CD4-positive, alpha-beta T cell treated with Interleukin-6 at 100 ng/mL for 8 hours (primary cell): ENCODE measurements at regions not wholly inside any gene's neighbourhood (a gene's known extent, or its start where the extent isn't known, plus 50 kb on each side); places are given as distances from the start of the nearest gene placed in this dataset.
"Not testable (repeated sequence)": the region's sequence is repeated elsewhere in the genome, so short reads cannot be mapped to it uniquely, and the experiment has no call there.

Source experiments
- DNase-seq: peaks from one replicate; pipeline ENCODE4 v3.0.0-alpha.2; 2020; ENCODE audit warnings: mixed read lengths, low spot score

DNA sequence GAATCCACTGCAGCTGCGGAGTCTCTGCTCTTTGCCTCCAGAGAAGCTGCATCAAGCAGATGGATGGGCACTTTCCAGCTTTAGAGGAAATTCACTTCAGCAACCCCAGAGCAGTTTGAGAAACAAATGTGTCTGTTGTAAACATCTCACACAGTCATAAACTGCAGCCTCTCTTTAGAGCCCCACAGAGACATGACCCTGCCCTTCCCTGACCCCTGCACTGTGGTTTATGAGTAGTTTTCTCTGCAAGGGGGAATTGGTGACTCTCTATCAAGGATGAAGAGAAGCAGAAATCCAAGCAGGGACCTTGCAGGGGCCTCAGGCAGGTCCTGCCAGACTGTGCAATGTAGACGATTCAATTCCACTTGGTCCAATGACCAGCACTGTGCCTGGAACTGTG lies 160.2 kb downstream of the SH2D4B start:
- DNase-seq = no peak

GRCh38 chr10:80699602-80700039 lies 161.9 kb downstream of the SH2D4B start:
- DNase-seq = peak; percentile 50

DNA sequence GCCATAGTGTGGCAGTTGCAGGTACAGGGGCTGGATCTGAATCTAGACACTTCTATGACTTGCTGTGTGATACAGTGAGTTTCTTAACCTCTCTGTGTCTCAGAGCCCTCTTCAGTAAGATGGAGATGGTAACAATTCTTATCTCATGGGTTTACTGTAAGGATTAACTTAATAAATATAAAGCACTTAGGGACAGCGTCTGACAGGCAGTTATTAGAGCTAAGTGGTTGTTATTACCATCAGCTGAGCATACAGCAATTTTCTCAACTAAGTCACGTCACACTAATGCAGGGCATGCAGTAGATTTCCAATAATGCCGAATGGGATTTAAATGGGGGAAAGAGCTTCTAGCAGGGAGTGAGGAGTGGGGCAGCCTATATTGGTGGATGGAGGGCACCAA lies 162.6 kb downstream of the SH2D4B start:
- no peak for DNase-seq

GRCh38 chr10:80700760-80701444 lies 163.2 kb downstream of the SH2D4B start:
- DNase-seq = no peak

DNA sequence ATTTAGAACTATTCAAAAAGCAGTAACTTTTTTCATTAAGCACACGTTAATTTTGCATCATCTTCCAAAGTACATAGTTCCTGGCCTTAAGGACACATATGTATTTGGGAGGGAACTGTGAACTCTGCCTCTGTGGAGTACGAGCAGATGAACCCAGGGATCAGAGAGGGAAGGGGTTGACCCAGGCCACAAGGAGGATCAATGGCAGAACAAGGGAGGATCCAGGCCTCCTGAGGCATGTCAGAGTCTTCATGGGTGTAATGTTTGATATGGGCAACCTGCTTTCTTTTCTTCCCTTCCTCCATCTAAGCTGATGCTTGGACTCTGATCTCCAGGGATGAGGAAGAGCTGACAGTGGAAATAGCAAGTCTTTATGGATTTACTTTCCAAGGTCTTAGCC lies 164.0 kb downstream of the SH2D4B start:
- DNase-seq = no peak

GRCh38 chr10:80702143-80702542 lies 164.4 kb downstream of the SH2D4B start:
- no peak for DNase-seq

- DNase-seq = no peak
Measured at GRCh38 chr10:80705899-80706298, 168.2 kb downstream of the SH2D4B start.

DNA sequence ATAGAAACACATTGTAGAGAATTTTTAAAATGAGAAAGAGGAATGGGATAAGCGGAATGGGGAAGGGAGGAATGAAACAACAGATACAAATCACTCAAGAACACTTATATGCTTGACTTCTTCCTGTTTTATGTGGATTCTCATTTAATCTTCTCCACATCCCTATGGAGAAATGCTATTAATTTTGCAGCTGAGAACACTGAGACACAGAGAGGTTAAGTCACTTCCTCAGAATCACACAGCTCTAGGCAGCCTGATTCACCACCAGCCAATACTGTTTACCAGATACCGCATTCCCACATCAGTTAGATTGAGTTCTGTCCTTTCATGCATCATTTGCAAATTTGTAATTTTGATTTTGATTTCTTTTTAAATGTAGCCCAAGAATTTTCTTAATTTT lies 170.5 kb downstream of the SH2D4B start:
- no peak for DNase-seq

DNA sequence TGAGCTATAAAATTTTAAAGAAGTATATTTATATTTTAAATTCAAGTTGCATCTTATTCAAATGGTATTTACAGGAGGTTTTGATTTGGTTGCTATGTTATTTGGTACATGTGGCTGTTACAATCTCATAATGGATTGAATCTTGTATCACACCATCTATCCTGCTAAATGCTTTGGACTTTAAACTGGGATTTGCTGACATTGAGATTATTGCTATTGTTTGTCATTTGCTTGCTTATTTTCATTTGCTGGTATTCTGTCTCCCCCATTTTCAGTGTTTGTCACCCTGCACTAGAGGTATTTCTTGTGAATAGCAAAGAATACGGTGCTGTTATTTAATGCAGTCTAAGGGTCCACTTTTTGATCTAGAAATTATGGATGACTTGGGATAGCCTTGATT lies 171.1 kb downstream of the SH2D4B start:
- no peak for DNase-seq

DNA sequence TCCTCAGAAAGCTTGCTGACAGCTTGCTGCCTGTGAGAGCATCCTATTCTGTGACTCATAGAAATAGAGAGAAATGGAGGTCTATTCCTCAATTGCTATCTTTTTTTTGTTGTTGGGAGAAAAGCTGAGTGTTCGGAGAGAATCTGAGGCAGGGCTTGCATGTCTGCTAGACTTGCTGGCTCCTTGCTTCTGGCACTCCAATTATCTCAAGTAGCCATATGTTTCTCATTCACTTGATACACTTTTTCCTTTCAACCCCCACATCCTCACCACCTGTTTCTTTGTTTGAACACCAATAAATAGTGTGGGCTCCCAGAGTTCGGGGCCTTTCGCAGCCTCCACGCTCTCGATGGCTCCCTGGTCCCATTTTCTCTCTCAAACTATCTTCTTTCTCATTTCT lies 172.2 kb downstream of the SH2D4B start:
- DNase-seq = no peak

DNA sequence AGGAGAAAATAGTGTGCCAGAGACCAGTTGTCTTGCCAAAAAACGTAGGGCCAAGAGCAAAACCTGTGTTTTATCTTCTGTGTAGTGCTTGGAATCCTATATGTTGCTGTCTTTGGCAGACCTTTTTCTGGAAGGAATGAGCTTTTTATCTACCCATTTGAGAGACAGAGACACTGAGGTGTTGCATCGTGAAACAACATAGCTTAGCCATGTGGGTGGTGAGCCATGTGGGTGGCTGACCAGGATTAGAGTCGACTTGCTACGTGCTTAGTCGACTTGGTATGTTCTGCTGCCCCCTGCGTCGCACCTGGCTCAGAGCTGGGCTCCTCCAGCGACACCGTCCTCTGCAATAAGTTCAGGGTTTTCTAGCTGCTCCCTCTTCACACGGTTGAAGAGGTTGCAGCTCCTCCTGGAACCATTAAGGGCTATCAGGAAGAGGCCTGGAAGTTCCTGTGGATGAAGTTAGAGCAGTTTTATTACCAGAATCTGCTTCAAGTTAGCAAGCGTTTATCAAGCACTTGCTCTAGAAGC lies 175.8 kb downstream of the SH2D4B start:
- no peak for DNase-seq

GRCh38 chr10:80714566-80714965 lies 176.9 kb downstream of the SH2D4B start:
- DNase-seq = no peak

GRCh38 chr10:80718024-80718423 lies 180.3 kb downstream of the SH2D4B start:
- no peak for DNase-seq

- DNase-seq = no peak
Measured at GRCh38 chr10:80719935-80720334, 182.2 kb downstream of the SH2D4B start.

DNA sequence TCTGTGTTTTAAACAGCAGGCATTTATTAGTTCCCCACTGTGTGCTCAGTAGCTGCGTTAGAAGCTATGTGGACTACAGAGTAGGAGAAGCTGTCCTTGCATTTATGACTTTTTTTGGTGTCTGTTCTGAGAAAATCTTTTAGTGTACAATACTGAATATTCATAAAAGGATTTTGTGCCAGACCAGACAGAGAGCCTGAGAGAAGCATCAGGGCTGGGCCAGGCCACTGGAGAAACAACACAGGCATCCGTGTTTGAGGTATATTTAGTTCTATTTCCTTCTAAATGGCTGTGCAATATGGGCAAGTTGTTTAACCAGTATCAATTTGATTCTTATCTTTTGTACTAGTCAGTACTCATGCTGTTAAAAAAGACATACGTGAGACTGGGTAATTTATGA lies 182.8 kb downstream of the SH2D4B start:
- no peak for DNase-seq

DNA sequence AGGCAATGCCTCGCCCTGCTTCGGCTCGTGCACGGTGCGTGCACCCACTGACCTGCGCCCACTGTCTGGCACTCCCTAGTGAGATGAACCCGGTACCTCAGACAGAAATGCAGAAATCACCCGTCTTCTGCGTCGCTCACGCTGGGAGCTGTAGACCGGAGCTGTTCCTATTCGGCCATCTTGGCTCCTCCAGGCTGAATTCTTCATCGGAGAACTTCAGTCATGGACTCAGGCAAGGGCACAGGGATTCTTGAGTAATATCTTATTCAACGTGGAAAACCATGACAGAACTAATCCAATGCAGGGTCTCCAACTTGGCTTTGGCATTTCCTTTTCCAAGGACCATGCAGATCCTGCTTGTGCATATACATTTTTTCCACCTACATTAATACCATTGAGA lies 190.7 kb downstream of the SH2D4B start:
- DNase-seq = not testable (repeated sequence)

- DNase-seq = no peak
Measured at GRCh38 chr10:80729896-80730295, 192.2 kb downstream of the SH2D4B start.

DNA sequence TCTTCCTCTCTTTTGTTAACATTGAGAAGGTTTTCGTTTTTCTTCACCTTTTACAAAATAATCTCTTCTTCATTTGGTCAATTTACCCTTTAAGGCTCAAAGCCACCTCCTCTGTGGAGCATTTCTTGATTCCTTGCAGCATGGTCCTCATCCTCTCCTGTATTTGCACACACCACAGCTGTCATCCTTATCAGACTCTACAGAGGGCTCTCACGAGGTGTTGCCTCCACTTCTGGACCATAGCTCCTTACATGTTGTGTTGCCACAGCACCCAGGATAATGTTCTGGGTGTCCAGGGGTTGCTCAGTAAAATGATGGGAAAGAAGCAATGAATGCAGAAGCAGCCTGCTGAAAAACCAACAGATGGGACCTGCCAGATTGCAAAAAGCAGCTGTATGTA lies 192.8 kb downstream of the SH2D4B start:
- no peak for DNase-seq

- no peak for DNase-seq
Measured at GRCh38 chr10:80734589-80734988, 196.9 kb downstream of the SH2D4B start.

DNA sequence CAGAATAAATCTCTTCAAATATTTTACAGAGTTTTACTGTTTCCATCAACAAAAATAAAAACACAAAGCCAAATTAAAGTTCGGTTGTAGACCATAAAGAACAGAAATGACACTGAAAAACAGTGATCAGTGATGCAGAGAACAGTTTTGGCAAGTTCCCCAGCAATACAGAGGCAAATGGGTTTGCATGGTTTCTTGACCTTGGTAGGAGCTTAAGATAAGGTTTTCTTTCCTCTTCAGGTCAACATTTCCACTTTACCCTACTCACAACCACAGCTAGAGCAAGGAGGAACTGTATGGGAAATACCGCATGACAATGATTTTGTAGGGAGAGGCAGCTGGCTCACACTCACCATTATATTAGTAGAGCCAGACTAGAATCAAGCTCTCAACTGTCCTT lies 199.5 kb downstream of the SH2D4B start:
- no peak for DNase-seq

DNA sequence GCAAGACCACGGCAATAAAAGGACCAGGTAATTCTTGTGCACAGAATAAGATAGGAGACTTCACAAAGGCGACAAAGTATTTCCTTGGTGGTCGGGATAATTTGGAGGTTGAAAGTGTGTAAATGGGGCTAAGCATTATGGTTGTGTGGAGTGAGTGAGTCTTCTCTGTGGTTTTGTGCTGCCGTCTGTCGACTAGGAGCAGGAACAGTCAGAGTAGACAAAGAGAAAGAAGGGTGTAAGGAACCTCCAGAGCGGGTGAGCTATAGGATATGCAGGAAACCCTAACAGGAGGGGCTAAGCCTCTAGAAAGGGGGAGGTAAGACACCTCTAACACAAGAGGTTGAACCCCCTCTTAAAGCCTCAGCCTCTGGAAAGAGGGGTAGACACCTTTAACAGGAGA lies 201.6 kb downstream of the SH2D4B start:
- no peak for DNase-seq

DNA sequence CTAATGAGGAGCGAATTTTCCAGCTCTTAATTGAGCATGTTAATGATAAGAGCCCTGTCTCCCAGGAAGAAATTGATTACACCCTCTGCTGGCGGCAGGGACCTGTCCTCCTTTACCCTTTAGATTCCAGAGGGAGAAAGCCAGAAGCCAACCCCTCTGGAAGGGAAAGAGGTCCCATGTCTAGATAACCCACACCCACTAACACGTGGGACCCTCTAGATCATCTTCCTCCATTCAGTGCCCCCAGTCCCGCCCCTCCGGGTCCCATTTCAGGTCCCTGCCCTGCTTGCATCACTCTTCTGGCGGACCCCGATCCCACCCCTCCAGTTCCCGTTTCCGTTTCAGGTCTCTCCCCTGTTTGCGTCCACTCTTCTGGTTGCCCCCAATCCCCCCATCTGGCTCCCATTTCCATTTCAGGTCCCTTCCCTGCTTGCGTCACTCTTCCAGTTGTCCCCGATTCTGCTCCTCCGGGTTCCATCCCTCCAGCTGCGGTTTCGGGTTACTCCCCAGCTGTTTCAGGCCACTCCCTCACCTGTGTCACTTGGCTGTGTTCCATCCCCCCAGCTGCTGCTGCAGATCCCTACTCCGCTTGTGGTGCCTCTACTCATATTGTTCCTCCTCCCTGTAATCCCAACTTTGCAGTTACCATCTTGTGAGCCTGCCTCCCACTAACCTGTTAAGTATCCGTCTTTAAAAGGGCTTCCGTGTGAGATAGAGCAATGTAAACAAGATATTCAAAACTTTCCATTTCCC lies 202.4 kb downstream of the SH2D4B start:
- no peak for DNase-seq

DNA sequence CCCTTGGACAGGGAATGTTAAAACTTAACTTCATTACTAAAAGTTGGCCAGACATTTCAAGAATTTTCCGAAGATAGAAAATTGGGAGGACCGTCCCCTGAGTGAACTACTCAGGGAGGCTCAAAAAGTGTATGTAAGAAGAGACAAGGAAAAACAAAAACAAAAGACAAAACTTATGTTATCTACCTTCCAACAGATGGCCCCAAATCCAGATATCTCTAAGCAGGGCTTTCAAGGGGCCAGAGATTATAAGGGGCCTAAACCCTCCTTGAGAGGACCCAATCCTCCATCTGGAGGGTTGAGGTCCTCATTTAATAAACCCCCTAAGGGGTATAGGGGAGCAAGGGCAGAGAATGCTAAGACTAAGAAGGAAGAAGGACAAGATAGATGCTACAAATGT lies 203.6 kb downstream of the SH2D4B start:
- DNase-seq = no peak

DNA sequence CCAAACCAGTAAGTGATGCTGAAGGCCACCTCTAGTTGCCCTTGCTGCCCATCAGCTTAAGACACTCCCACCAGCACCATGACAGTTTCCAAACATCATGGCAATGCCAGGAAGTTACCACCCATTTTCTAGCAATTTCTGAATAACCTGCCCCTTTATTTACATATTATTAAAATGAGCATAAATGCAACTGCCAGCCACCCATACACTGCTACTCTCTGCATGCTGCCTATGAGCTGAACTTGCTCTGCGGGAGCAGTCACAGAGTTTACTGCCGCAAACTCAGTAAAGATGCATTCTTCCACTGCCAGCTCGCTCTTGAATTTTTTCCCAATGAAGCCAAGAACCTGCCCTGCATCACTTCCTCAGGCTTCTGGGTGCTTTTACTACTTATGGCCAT lies 212.6 kb downstream of the SH2D4B start:
- DNase-seq = no peak
